WERI-Rb-1 (cell line): ENCODE measurements at regions not wholly inside any gene's neighbourhood (a gene's known extent, or its start where the extent isn't known, plus 50 kb on each side); places are given as distances from the start of the nearest gene placed in this dataset.

Experiments used
- DNase-seq: peaks from one replicate; pipeline ENCODE4 v3.0.0-alpha.2; 2020
- H3K27ac ChIP-seq: fragments of 250-450 bp; sonication (Bioruptor Pico); 2 replicates; pipeline ENCODE4 v1.5.1; 2020; ENCODE audit warnings: mild to moderate bottlenecking, moderate library complexity
- H3K27me3 ChIP-seq: fragments of 250-450 bp; sonication (Bioruptor Pico); 2 replicates; pipeline ENCODE4 v1.5.1; 2021; ENCODE audit warnings: mild to moderate bottlenecking, low read depth, moderate library complexity; ENCODE audit not compliant: insufficient read depth, severe bottlenecking
- H3K36me3 ChIP-seq: fragments of 250-450 bp; sonication (Bioruptor Pico); 2 replicates; pipeline ENCODE4 v1.5.1; 2020; ENCODE audit warnings: mild to moderate bottlenecking, moderate library complexity
- H3K4me3 ChIP-seq: 2 replicates; pipeline ENCODE4 v1.5.1; 2011; ENCODE audit warnings: low read depth, mild to moderate bottlenecking, control low read depth, low read length
- H3K9me3 ChIP-seq: fragments of 250-450 bp; sonication (Bioruptor Pico); 2 replicates; pipeline ENCODE4 v1.5.1; 2021; ENCODE audit warnings: mild to moderate bottlenecking, moderate library complexity; ENCODE audit not compliant: severe bottlenecking
- TF ChIP-seq, protein P1 (sequence below): IDR thresholded peaks from 2 replicates; pipeline ENCODE4 v1.5.1; 2011; ENCODE audit warnings: low read depth, mild to moderate bottlenecking, control low read depth, inconsistent platforms, low read length

GRCh38 chr14:104352493-104353220, 214.3 kb downstream of the KIF26A start:
- Histone ChIP-seq H3K27me3 (no peaks in the 10 kb centered on the region), H3K36me3 (no peaks in the 10 kb centered on the region), H3K27ac (no peak overlapping the region), H3K4me3 (no peak overlapping the region), H3K9me3 (no peaks in the 10 kb centered on the region)
- TF ChIP-seq, protein P1, sequence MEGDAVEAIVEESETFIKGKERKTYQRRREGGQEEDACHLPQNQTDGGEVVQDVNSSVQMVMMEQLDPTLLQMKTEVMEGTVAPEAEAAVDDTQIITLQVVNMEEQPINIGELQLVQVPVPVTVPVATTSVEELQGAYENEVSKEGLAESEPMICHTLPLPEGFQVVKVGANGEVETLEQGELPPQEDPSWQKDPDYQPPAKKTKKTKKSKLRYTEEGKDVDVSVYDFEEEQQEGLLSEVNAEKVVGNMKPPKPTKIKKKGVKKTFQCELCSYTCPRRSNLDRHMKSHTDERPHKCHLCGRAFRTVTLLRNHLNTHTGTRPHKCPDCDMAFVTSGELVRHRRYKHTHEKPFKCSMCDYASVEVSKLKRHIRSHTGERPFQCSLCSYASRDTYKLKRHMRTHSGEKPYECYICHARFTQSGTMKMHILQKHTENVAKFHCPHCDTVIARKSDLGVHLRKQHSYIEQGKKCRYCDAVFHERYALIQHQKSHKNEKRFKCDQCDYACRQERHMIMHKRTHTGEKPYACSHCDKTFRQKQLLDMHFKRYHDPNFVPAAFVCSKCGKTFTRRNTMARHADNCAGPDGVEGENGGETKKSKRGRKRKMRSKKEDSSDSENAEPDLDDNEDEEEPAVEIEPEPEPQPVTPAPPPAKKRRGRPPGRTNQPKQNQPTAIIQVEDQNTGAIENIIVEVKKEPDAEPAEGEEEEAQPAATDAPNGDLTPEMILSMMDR = no peak
- DNase-seq = no peak

DNA sequence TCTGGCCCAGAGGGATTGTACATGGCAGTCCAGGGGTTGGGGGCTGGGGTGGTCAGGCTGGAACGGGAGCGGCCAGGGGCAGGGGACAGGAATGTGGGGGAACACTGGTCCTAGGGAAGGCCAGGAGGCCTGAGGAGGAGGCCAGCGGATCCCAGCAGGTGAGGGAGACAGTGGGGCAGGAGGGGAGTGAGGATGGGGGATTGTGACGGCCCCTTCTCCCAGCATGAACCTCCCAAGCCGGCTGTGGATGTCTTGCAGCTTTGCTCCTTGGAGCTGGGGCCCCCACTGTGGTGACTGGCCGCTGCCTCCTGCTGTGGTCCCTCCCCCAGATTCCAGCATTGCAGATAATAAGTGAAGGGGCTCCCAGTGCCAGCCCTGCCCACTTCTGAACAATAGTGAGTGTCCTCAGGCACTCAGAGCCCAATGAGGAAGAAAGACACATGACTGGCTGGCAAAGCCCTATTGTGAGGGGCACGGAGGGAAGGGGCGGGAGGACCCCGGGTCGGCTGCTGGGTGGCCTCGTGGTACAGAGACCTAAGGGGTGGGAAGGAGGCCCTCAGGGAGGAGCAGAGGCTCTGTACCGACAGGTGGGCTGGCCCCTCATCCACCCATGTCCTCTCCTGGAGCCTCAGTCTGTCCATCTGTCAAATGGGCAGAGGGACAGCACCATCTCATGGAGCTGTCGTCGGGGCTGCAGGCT, 215.0 kb downstream of the KIF26A start:
- no peaks in the 10 kb centered on the region for H3K27me3 ChIP-seq
- no peak overlapping the region for H3K27ac ChIP-seq
- no peak overlapping the region for H3K4me3 ChIP-seq
- no peaks in the 10 kb centered on the region for H3K9me3 ChIP-seq
- TF ChIP-seq, protein P1 = no peak
- no peak for DNase-seq
- no peaks in the 10 kb centered on the region for H3K36me3 ChIP-seq

DNA sequence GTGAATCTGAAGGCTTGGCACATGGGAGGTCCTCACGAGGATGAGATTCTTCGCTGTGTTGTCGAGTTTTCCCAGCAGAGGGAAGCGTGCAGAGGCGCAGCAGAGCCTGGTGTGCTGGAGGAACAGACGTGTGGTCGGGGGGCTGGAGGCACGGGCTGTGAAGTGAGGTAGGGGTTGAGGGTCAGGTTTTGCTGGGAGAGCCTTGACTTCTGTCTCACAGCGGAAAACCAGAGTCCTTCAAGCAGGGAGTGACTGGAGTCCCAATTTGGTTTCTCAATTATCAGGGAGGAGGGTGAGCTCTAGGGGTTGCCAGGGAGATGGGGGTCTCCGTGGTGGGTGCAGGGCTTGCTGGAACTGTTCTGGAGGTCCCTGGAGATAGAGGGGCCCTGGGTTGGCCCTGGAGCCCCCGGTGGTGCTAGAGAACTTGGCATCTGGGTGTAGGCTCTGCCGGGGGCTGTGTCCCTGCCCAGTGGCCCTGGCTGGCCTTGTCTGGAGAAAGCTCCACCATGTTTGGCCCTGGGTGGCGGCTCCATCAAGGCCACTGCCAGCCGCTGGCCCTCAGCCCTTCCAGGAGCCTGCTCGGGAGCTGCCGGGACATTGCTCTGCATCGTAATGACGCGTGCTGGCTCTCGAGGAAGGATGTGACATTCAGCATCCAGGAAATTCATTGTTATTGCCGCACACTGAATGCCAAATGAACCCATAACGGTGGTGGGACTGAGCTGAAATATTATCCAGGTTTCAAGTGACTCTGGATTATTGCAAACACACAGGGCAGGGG, 215.7 kb downstream of the KIF26A start:
- H3K4me3 ChIP-seq = no peak overlapping the region

DNA sequence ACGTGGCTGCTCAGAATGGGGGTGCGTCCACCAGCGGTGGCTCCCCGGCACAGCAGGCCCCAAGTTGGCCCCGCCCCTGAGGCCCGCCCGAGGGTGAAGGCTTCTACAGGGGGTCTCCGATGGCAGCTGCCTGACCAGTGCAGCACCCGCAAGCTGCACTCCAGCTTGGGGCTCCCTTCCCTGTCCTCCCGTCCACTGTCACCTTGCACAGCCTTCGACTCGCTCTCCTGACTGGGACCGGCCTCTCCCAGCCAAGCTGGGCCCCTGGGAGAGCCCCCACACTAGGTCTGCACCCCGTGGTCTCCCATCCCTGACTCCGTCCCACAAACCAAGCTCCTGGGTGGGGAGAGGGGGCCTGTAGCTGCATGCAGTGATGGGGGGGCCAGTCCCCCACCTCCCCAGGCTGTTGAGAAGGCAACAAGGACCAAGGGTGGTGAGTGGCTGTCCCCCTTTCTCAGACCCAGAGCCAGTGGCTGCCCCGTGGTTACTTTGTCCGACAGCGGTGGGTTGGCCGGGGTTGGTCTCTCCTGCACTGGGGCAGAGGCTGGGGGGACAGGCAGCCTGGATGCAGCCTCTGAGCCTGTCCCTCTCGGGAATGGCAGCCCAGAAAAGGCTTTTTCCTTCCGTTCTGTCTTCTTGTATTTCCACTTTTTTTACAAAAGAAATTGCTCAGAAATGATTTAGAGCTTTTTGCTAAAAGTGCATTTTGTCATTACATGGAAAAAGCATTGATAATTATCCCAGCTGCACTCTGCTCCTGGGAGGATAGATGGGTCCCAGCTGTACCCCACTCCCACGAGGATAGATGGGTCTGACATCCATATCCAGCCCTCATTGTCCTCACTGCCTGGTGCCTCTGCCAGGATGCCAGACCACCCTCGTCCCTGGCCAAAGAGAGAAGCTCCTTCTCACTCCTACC, 217.0 kb downstream of the KIF26A start:
- Histone ChIP-seq H3K9me3 (no peaks in the 10 kb centered on the region), H3K27ac (no peak overlapping the region), H3K36me3 (no peaks in the 10 kb centered on the region), H3K4me3 (no peak overlapping the region), H3K27me3 (no peaks in the 10 kb centered on the region)
- no peak for DNase-seq
- TF ChIP-seq, protein P1 = no peak

More for the DNA sequence above, 215.7 kb downstream of the KIF26A start:
- no peaks in the 10 kb centered on the region for H3K36me3 ChIP-seq
- H3K9me3 ChIP-seq = no peaks in the 10 kb centered on the region
- DNase-seq = no peak
- TF ChIP-seq, protein P1 = no peak
- H3K27ac ChIP-seq = no peak overlapping the region
- no peaks in the 10 kb centered on the region for H3K27me3 ChIP-seq

DNA sequence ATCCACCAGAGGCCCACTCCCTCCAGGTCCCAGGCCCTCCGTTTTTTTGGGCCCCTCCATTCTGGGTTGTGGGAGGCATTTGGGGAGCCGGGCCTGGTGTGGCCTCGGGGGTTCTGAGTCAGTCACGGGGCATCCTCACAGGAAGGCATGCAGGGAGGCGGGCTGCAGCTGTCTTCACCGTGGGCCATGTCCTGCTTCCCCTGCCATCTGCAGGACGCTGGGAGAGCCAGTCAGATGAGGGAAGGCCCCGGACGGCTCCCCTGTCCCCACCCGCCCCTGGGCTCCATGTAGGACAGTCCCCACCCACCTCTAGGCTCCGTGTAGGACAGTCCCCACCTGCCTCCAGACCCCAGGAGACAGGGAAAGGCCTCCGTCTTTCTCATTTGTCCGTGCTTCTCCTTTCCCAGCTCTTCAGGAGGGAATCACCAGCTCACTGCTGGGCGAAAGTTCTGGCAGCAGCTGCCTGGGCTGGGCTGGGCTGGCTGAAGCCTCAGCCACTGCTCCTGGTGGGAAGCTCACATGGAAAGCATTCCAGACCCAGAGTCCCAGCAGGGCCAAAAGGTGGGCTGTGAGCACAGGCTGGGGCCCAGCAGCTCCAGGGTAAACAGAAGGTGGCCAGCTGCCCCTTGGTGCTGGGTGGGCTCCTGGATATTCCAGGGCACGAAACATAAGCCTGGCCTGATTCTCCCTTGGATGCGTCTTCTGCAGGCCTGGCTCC, 217.8 kb downstream of the KIF26A start:
- Histone ChIP-seq H3K4me3 (no peak overlapping the region), H3K36me3 (no peaks in the 10 kb centered on the region), H3K9me3 (no peaks in the 10 kb centered on the region), H3K27me3 (no peaks in the 10 kb centered on the region), H3K27ac (no peak overlapping the region)
- peak; percentile 27 for DNase-seq
- TF ChIP-seq, protein P1 = no peak
